ENCODE measurements at regions not wholly inside any gene's neighbourhood (a gene's known extent, or its start where the extent isn't known, plus 50 kb on each side); places are given as distances from the start of the nearest gene placed in this dataset.

DNA sequence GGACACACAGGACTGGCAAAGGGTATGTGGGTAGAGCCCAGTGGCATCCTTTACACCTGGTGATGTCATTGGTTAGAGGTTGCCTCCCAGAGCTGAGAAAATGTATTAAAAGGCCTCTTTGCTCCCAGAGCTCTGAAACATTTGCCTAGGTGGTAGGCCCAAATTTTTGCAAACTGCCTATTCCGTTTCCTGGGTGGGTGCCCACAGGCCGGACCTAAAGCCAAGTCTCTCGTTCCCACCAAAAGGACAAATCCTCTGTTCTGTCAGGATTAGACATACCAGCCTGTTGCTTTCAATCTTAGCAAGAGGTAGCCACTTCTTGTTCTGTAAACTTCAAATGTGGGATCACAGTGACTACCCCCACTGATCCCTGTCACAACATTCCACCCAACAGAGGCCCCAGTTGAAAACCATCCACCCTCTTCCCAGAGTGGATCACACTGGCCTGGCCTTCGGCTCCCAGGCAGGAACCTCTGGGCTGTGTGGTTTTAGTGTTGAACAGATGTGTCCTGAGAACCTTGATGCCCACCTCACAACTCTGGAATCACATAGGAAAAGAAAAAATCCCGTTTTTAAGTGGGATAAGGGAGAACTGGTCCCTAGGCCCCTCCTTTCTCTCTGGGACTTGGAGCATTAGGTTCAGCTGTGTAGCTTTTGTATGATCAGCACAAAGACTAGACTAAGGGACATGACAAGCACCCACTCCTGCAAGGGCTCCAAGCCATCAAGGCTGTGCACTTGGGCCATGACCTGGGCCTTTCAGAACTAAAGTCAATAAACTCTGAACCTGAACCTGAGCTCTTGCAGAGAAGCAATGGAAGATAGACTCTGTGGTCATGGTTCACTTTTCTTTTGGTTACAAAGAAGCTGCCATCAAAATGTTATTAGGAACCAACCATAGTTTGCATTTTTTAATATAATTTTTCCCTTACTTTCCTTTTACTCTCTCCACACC, 211.3 kb downstream of the CYP26B1 start:
- TF ChIP-seq POLR2AphosphoS5 (IDR thresholded peaks at IDR 0.05; ENCODE audit: low read depth) (no peak), GABPA (IDR thresholded peaks at IDR 0.05; ENCODE audit: low read depth) (no peak), SPI1 (IDR thresholded peaks at IDR 0.05; ENCODE audit: borderline replicate concordance, low read depth) (no peak)
- TF ChIP-seq, protein P1, sequence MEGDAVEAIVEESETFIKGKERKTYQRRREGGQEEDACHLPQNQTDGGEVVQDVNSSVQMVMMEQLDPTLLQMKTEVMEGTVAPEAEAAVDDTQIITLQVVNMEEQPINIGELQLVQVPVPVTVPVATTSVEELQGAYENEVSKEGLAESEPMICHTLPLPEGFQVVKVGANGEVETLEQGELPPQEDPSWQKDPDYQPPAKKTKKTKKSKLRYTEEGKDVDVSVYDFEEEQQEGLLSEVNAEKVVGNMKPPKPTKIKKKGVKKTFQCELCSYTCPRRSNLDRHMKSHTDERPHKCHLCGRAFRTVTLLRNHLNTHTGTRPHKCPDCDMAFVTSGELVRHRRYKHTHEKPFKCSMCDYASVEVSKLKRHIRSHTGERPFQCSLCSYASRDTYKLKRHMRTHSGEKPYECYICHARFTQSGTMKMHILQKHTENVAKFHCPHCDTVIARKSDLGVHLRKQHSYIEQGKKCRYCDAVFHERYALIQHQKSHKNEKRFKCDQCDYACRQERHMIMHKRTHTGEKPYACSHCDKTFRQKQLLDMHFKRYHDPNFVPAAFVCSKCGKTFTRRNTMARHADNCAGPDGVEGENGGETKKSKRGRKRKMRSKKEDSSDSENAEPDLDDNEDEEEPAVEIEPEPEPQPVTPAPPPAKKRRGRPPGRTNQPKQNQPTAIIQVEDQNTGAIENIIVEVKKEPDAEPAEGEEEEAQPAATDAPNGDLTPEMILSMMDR (IDR thresholded peaks at IDR 0.05; ENCODE audit: insufficient read depth, low read length) = no peak
- TF ChIP-seq, protein P2, sequence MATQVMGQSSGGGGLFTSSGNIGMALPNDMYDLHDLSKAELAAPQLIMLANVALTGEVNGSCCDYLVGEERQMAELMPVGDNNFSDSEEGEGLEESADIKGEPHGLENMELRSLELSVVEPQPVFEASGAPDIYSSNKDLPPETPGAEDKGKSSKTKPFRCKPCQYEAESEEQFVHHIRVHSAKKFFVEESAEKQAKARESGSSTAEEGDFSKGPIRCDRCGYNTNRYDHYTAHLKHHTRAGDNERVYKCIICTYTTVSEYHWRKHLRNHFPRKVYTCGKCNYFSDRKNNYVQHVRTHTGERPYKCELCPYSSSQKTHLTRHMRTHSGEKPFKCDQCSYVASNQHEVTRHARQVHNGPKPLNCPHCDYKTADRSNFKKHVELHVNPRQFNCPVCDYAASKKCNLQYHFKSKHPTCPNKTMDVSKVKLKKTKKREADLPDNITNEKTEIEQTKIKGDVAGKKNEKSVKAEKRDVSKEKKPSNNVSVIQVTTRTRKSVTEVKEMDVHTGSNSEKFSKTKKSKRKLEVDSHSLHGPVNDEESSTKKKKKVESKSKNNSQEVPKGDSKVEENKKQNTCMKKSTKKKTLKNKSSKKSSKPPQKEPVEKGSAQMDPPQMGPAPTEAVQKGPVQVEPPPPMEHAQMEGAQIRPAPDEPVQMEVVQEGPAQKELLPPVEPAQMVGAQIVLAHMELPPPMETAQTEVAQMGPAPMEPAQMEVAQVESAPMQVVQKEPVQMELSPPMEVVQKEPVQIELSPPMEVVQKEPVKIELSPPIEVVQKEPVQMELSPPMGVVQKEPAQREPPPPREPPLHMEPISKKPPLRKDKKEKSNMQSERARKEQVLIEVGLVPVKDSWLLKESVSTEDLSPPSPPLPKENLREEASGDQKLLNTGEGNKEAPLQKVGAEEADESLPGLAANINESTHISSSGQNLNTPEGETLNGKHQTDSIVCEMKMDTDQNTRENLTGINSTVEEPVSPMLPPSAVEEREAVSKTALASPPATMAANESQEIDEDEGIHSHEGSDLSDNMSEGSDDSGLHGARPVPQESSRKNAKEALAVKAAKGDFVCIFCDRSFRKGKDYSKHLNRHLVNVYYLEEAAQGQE (IDR thresholded peaks at IDR 0.05; ENCODE audit: insufficient replicate concordance, low read depth) = no peak

All from HL-60 (cell line).